Tibial nerve (tissue), 4 donors: ENCODE measurements at regions not wholly inside any gene's neighbourhood (a gene's known extent, or its start where the extent isn't known, plus 50 kb on each side); places are given as distances from the start of the nearest gene placed in this dataset.

Source experiments
- CTCF ChIP-seq, 5 experiments: fragments of 200-600 bp in 3 of 5; fragments of 450-650 bp in 2 of 5; sonication (generic) in 3 of 5; IDR thresholded peaks; one replicate each; pipeline ENCODE4 v1.5.1; 2016 to 2019; ENCODE audit warnings: antibody characterized with exemption in 5 of 5, mild to moderate bottlenecking in 3 of 5, moderate library complexity in 2 of 5
- EP300 ChIP-seq, 2 donors: sonication (generic); formaldehyde crosslinking; IDR thresholded peaks; one replicate each; pipeline ENCODE4 v1.6.1; 2017; ENCODE audit warnings: antibody characterized with exemption in 2 of 2, mild to moderate bottlenecking in 1 of 2
- POLR2A ChIP-seq, 2 donors: fragments of 450-650 bp; IDR thresholded peaks; one replicate each; pipeline ENCODE4 v1.6.1; 2017; ENCODE audit warnings: antibody characterized with exemption in 2 of 2, mild to moderate bottlenecking in 2 of 2, moderate library complexity in 2 of 2

GRCh38 chr6:167233490-167233889 lies 57.6 kb upstream of the UNC93A start:
- TF ChIP-seq CTCF (IDR thresholded peaks at IDR 0.05): no peak
- TF ChIP-seq POLR2A (IDR thresholded peaks at IDR 0.05): no peak
- no peak for TF ChIP-seq EP300 (IDR thresholded peaks at IDR 0.05)
